ENCODE measurements at regions not wholly inside any gene's neighbourhood (a gene's known extent, or its start where the extent isn't known, plus 50 kb on each side); places are given as distances from the start of the nearest gene placed in this dataset.

DNA sequence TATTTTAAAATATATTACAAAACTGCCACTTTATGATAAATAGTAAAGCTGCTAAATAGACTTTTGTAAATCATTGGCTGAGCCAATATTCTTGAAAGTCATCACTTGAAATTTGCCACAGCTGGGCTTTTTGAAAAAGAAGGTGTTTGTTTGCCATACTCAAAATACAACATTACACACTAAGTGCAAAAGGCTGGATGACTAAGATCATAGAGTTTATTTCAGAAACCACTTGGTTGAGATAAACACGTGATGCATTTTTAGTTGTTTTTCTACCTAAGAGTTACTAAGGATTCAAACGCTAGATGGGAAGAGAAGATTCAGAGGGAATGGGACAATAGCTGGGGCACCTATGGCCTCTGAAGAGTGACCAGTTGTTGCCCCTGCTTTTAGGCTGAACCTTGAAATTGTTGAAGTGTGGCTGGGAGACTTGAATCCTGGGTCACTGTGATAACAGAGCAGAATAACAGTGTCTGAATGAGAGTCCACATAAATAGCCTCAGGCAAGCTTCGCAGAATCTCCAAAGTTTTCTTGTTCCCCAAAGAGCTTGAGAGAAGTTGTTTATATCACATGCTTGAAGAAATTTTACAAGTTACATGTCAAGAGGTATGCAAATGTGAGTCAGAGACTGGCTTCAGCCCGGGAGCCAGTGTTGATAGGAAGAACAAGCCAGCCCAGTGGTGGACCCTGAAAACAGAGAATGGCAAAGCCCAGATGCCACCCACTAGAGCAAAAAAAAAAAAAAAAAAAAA, 409.8 kb downstream of the GPD2 start:
- Histone ChIP-seq H3K4me3 (no peak overlapping the region), H3K27me3 (no peaks in the 10 kb centered on the region), H3K36me3 (no peaks in the 10 kb centered on the region), H3K27ac (no peak overlapping the region), H3K4me1 (peaks cover 0 to 3% (median 0%) of the 10 kb centered on the region in 9 donors), H3K9me3 (no peaks in the 10 kb centered on the region)
- TF ChIP-seq, protein P1, sequence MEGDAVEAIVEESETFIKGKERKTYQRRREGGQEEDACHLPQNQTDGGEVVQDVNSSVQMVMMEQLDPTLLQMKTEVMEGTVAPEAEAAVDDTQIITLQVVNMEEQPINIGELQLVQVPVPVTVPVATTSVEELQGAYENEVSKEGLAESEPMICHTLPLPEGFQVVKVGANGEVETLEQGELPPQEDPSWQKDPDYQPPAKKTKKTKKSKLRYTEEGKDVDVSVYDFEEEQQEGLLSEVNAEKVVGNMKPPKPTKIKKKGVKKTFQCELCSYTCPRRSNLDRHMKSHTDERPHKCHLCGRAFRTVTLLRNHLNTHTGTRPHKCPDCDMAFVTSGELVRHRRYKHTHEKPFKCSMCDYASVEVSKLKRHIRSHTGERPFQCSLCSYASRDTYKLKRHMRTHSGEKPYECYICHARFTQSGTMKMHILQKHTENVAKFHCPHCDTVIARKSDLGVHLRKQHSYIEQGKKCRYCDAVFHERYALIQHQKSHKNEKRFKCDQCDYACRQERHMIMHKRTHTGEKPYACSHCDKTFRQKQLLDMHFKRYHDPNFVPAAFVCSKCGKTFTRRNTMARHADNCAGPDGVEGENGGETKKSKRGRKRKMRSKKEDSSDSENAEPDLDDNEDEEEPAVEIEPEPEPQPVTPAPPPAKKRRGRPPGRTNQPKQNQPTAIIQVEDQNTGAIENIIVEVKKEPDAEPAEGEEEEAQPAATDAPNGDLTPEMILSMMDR (IDR thresholded peaks at IDR 0.05) = no peak
- intact Hi-C loops (cut with DNase I) = no loop called here
- WGBS, 2 donors = 56 to 63% methylated on average over 4 of the region's 4 CpGs
- ATAC-seq = no peak
- no peak for DNase-seq

DNA sequence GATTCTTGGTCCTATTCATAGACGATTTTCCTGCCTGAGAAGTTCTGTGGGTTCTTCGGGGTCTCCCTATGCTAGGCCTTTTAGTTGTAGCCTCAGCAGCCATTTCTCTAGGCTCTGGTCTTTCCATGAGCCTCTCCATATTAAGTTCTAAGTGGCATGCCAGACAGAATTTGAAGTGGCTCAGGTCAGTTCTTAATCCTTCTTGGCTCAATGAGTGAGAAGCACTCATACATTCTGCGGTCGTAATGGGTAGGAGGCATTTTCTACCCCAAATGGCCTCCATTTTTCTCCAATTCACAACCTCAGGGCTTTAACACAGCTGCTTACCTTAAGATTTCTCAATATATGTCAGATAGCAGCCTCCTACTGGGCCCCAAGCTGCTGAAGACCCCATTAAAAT, 405.3 kb upstream of the GALNT5 start:
- Histone ChIP-seq H3K9me3 (no peaks in the 10 kb centered on the region), H3K36me3 (no peaks in the 10 kb centered on the region), H3K27me3 (no peaks in the 10 kb centered on the region), H3K4me1 (no peaks in the 10 kb centered on the region), H3K4me3 (no peak overlapping the region), H3K27ac (no peak overlapping the region)
- DNase-seq = no peak
- no peak for ATAC-seq
- 88 to 92% methylated on average over 4 of the region's 4 CpGs for WGBS, 2 donors
- TF ChIP-seq, protein P1 (IDR thresholded peaks at IDR 0.05) = no peak
- intact Hi-C loops (cut with DNase I) = no loop called here

DNA sequence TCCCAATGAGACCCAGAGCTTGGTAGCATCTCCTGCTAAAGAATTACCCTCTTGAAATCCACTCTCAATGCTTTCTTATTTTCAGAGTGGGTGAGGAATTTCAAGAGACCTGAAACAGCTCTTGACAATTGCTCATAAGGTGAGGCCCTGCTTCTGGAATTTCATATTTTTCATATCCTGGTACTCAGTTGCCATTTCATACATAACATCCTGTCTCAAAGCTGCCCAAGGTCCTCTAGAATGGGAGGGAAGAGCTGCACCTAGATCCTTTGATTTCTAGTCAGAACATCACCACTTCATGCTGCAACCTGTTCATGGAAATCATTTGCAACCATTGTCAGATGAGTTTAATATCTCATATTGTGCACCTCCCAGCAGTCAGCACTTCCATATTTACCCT, 404.8 kb upstream of the GALNT5 start:
- ATAC-seq = no peak
- Histone ChIP-seq H3K27ac (no peak overlapping the region), H3K27me3 (no peaks in the 10 kb centered on the region), H3K36me3 (no peaks in the 10 kb centered on the region), H3K4me1 (no peaks in the 10 kb centered on the region), H3K9me3 (no peaks in the 10 kb centered on the region), H3K4me3 (no peak overlapping the region)
- intact Hi-C loops (cut with DNase I) = no loop called here
- TF ChIP-seq, protein P1 (IDR thresholded peaks at IDR 0.05) = no peak
- no peak for DNase-seq

DNA sequence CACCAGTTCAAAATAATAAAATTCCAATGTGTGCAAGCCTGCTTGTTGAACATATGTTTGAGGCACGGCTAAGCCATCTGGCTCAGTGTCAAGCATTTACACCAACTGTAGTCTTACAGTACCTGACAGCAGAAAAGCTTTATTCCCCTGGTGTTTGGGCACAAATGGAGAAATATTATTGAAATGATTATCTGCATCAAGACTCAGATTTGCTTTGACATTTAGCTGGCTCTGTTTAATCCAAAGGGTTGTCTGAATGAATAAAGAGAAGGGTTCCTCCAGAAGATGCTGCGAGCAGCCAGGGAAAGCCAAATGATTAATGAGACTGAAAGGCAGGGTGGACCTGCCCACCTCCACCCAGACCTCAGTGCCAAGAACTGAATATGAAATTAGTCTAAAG, 393.2 kb upstream of the GALNT5 start:
- Histone ChIP-seq H3K36me3 (no peaks in the 10 kb centered on the region), H3K4me3 (no peak overlapping the region), H3K4me1 (no peaks in the 10 kb centered on the region), H3K27me3 (peaks cover 0 to 6% (median 0%) of the 10 kb centered on the region in 7 donors), H3K27ac (no peak overlapping the region), H3K9me3 (no peaks in the 10 kb centered on the region)
- no peak for DNase-seq
- ATAC-seq = no peak
- TF ChIP-seq, protein P1 (IDR thresholded peaks at IDR 0.05) = no peak
- WGBS, 2 donors = 66 to 67% methylated on average over 2 of the region's 2 CpGs
- intact Hi-C loops (cut with DNase I) = no loop called here
